D721Med (cell line): ENCODE measurements at regions not wholly inside any gene's neighbourhood (a gene's known extent, or its start where the extent isn't known, plus 50 kb on each side); places are given as distances from the start of the nearest gene placed in this dataset.

Experiments used
- DNase-seq: peaks from one replicate; pipeline ENCODE4 v3.0.0; 2011; ENCODE audit warnings: low spot score; ENCODE audit not compliant: insufficient read length
- FAIRE-seq: peaks from 2 replicates; lab custom pipeline; 2011; peaks lifted over from hg19 to GRCh38; lab: Jason Lieb, UNC
- CTCF ChIP-seq: IDR thresholded peaks from 2 replicates; pipeline ENCODE4 v1.5.1; 2012; ENCODE audit warnings: mild to moderate bottlenecking, control low read depth; ENCODE audit not compliant: insufficient read depth; ENCODE audit errors: missing control alignments

- no peak for TF ChIP-seq CTCF
- DNase-seq (no peak), FAIRE-seq (no peak)
Measured at GRCh38 chr2:145654746-145655145, 1134.8 kb upstream of the ZEB2 start.

DNA sequence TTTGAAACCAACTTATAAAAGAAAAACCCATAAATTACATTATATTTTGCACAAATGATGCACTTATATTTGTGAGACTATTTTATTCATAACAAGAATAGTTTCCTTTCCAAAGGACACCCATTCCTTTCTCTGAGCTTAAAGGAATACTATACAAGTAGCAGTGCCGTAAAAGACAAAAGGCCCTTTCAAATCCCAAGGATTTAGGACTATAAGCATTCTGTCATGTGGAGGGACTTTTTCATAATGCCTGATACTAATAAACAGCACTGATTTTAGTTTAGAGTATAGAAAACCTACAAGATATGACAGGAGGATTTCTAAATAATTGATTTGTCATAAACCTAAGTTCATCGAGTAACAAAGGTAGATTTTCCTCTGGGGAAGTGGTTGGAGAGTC, 1134.2 kb upstream of the ZEB2 start:
- FAIRE-seq (no peak), DNase-seq (no peak)
- TF ChIP-seq CTCF: no peak

GRCh38 chr2:145653553-145653952, 1133.6 kb upstream of the ZEB2 start:
- FAIRE-seq (no peak), DNase-seq (no peak)
- no peak for TF ChIP-seq CTCF

DNA sequence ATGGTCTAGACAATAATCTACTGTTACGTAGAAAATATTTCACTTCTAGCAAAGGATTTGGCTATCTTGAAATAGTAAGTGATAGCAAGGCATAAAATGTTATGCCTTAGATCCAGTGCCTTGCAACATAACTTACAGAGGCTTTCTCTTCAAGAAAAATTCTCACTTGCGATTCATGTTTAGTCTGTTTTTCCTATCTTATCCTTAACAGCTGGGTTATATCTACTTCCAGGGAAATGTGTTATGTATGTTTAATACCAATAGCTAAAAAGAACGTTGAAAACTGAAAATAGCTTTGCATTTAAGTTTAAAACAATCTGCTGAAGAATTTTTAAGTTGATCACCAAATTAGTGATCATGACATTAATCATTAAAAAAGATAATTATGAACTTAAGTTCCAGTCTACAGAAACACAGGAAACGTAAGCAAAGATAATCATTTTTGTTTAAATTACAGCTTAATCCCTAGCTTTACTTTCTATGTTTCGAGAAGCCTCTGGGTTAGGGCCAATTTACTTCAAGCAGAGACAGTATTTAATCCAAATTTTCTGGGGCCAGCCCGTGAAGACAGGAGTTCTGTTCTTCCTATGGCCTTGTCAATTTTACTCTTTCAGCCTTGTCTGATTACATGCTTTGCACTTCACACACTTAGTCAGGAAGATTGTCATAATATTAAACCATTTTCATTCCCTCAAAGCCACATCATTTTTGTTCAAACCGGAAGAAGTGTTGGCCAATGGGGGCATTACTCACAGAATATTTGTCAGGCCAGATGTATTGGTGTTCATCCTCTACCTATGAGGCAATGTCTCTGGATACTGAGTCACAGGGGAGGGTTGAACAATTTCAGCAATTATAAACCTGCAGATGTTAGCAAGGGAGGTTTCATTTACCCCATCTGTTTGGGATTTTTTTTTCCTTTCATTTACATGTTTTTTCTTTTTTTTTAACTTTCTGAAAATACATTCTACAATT, 1132.9 kb upstream of the ZEB2 start:
- FAIRE-seq: no peak
- DNase-seq: no peak
- no peak for TF ChIP-seq CTCF

GRCh38 chr2:145652036-145652435, 1132.1 kb upstream of the ZEB2 start:
- no peak for TF ChIP-seq CTCF
- FAIRE-seq (peak; percentile 16), DNase-seq (no peak)

DNA sequence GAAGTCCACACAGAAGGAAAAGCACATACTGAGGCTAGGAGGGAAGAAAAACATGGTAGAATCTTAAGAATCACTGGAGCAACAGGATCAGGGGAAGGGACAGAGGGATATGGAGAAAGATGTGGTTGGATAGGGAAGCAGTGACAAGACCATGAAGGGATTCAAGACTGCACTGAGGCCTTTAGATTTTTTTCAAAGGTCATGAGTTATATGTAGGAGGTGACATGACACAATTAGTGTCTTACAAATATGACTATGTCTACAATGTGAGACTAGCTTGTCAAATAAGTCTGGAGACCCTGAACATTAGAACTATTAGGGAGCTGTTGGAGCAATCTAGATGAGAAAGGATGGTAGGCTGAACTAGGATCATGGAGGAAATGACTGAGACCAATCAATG, 1130.3 kb upstream of the ZEB2 start:
- TF ChIP-seq CTCF: no peak
- DNase-seq (no peak), FAIRE-seq (no peak)

- TF ChIP-seq CTCF: no peak
- DNase-seq (no peak), FAIRE-seq (no peak)
Measured at GRCh38 chr2:145649061-145649460, 1129.1 kb upstream of the ZEB2 start.
